Spleen (tissue), 11 donors: ENCODE measurements at regions not wholly inside any gene's neighbourhood (a gene's known extent, or its start where the extent isn't known, plus 50 kb on each side); places are given as distances from the start of the nearest gene placed in this dataset.

ENCODE experiments used
- DNase-seq: peaks from one replicate; pipeline ENCODE4 v3.0.0-alpha.2; 2020
- H3K27ac ChIP-seq, 8 donors: fragments of 200-600 bp; sonication (generic) in 7 of 8; 1 replicate in 4 of 8; 2 replicates in 4 of 8; pipeline versions ENCODE4 v1.5.0 to v1.8.0; 2016 to 2021; ENCODE audit warnings: inconsistent platforms in 4 of 8, mild to moderate bottlenecking in 4 of 8, moderate library complexity in 1 of 8
- H3K27me3 ChIP-seq, 7 donors: fragments of 200-600 bp; sonication (generic) in 6 of 7; replicated peaks in 1 of 7; 1 replicate in 4 of 7; 2 replicates in 3 of 7; pipeline versions ENCODE4 v1.5.0 to v1.8.0; 2016 to 2021; ENCODE audit warnings: inconsistent platforms in 3 of 7, mild to moderate bottlenecking in 1 of 7
- H3K36me3 ChIP-seq, 6 donors: fragments of 200-600 bp; sonication (generic) in 5 of 6; 1 replicate in 4 of 6; 2 replicates in 2 of 6; pipeline versions ENCODE4 v1.5.0 to v1.8.0; 2016 to 2021; ENCODE audit warnings: inconsistent platforms in 2 of 6
- H3K4me1 ChIP-seq, 6 donors: fragments of 200-600 bp; sonication (generic) in 5 of 6; 1 replicate in 3 of 6; 2 replicates in 3 of 6; pipeline versions ENCODE4 v1.5.0 to v1.8.0; 2016 to 2021; ENCODE audit warnings: inconsistent platforms in 3 of 6
- H3K4me3 ChIP-seq, 8 donors: fragments of 200-600 bp; sonication (generic) in 7 of 8; 1 replicate in 4 of 8; 2 replicates in 4 of 8; pipeline versions ENCODE4 v1.5.0 to v1.8.0; 2016 to 2021; ENCODE audit warnings: inconsistent platforms in 4 of 8, mild to moderate bottlenecking in 4 of 8, moderate library complexity in 2 of 8
- H3K9me3 ChIP-seq, 8 donors: fragments of 200-600 bp; sonication (generic) in 7 of 8; 1 replicate in 4 of 8; 2 replicates in 4 of 8; pipeline versions ENCODE4 v1.5.0 to v1.8.0; 2016 to 2021; ENCODE audit warnings: inconsistent platforms in 4 of 8
- CTCF ChIP-seq, 11 experiments: fragments of 200-600 bp in 7 of 11; fragments of 450-650 bp in 4 of 11; sonication (generic) in 4 of 11; IDR thresholded peaks in 8 of 11; conservative IDR thresholded peaks in 3 of 11; 1 replicate in 7 of 11; 2 replicates in 4 of 11; pipeline versions ENCODE4 v1.4.0 to v1.8.0; 2016 to 2021; ENCODE audit warnings: antibody characterized with exemption in 11 of 11, inconsistent platforms in 4 of 11, mild to moderate bottlenecking in 1 of 11
- POLR2A ChIP-seq, 3 donors: fragments of 450-650 bp; IDR thresholded peaks; one replicate each; pipeline ENCODE4 v1.5.1; 2017; ENCODE audit warnings: antibody characterized with exemption in 3 of 3, mild to moderate bottlenecking in 1 of 3
- POLR2AphosphoS5 ChIP-seq, 3 donors: sonication (generic); formaldehyde crosslinking; IDR thresholded peaks; one replicate each; pipeline ENCODE4 v1.5.1; 2017; ENCODE audit warnings: antibody characterized with exemption in 3 of 3
- WGBS, 5 donors: extraction: QIAGEN DNeasy Blood & Tissue Kit in 3 of 5; methylation state at CpG; one replicate each; pipeline versions ENCODE4 v1.1.5 to v1.1.7; 2013 to 2018; 5-methylcytosine and 5-hydroxymethylcytosine counted together
- intact Hi-C: fragments of 100-400 bp; cut with DNase I; formaldehyde crosslinking; loops from one replicate; pipeline ENCODE4 v1.15.0; 2023; ENCODE audit warnings: low total_unique reads
- donor health status: healthy with polysubstance abuse.
- donor health status: DM: no; HTN: no; CAD: no; lungs with moderate emphysema.
- donor health status: DM: no; HTN: no; CAD: no.
- donor health status: Bipolar disorder and iron deficiency.
- donor health status: healthy.
- donor health status: DM: no; HTN: no; CAD: no.
- donor health status: DM: yes; HTN: yes; CAD: no.

- intact Hi-C loops, result no loop called here
- H3K4me3 ChIP-seq, result no peak overlapping the region
- H3K9me3 ChIP-seq, result no peaks in the 10 kb centered on the region
- H3K27me3 ChIP-seq, result no peaks in the 10 kb centered on the region
- H3K4me1 ChIP-seq, result peaks cover 0 to 5% (median 0%) of the 10 kb centered on the region in 6 donors
- H3K27ac ChIP-seq, result no peak overlapping the region
- DNase-seq, result no peak
- TF ChIP-seq POLR2A (IDR thresholded peaks at IDR 0.05) (no peak), POLR2AphosphoS5 (IDR thresholded peaks at IDR 0.05) (no peak), CTCF (IDR thresholded peaks at IDR 0.05 in 8 of 11, conservative IDR thresholded peaks at IDR 0.05 in 3 of 11) (no peak)
- H3K36me3 ChIP-seq, result no peaks in the 10 kb centered on the region
Observed at GRCh38 chr6:51300510-51300909, 481.8 kb downstream of the TFAP2B start.

- H3K36me3 ChIP-seq, result no peaks in the 10 kb centered on the region
- H3K4me3 ChIP-seq, result no peak overlapping the region
- TF ChIP-seq POLR2AphosphoS5 (IDR thresholded peaks at IDR 0.05), result no peak
- TF ChIP-seq CTCF (IDR thresholded peaks at IDR 0.05 in 8 of 11, conservative IDR thresholded peaks at IDR 0.05 in 3 of 11), result no peak
- TF ChIP-seq POLR2A (IDR thresholded peaks at IDR 0.05), result no peak
- 22 to 51% (median 36%) methylated on average over 3 of the region's 3 CpGs for WGBS, 5 donors
- no peaks in the 10 kb centered on the region for H3K27me3 ChIP-seq
- no peaks in the 10 kb centered on the region for H3K9me3 ChIP-seq
- H3K27ac ChIP-seq, result peak overlapping the region in 3 of 8 donors; percentile 21 to 61 (median 57)
- peaks cover 0 to 5% (median 0%) of the 10 kb centered on the region in 6 donors for H3K4me1 ChIP-seq
- no peak for DNase-seq
- intact Hi-C loops, result no loop called here
Observed at GRCh38 chr6:51301962-51302361, 483.3 kb downstream of the TFAP2B start.

- 82 to 97% (median 87%) methylated on average over 2 of the region's 2 CpGs for WGBS, 5 donors
- DNase-seq, result no peak
- Histone ChIP-seq H3K36me3 (no peaks in the 10 kb centered on the region), H3K4me1 (peaks cover 0 to 5% (median 0%) of the 10 kb centered on the region in 6 donors), H3K27ac (peak overlapping the region in 3 of 8 donors; percentile 57 to 61 (median 58)), H3K9me3 (no peaks in the 10 kb centered on the region), H3K4me3 (no peak overlapping the region), H3K27me3 (no peaks in the 10 kb centered on the region)
- intact Hi-C loops, result no loop called here
- TF ChIP-seq CTCF (IDR thresholded peaks at IDR 0.05 in 8 of 11, conservative IDR thresholded peaks at IDR 0.05 in 3 of 11), result no peak
- TF ChIP-seq POLR2A (IDR thresholded peaks at IDR 0.05), result no peak
- TF ChIP-seq POLR2AphosphoS5 (IDR thresholded peaks at IDR 0.05), result no peak
Observed at GRCh38 chr6:51302431-51302830, 483.8 kb downstream of the TFAP2B start.

GRCh38 chr6:51303338-51303737, 484.7 kb downstream of the TFAP2B start:
- Histone ChIP-seq H3K27me3 (no peaks in the 10 kb centered on the region), H3K9me3 (no peaks in the 10 kb centered on the region), H3K4me1 (peaks cover 0 to 5% (median 0%) of the 10 kb centered on the region in 6 donors), H3K4me3 (no peak overlapping the region), H3K36me3 (no peaks in the 10 kb centered on the region), H3K27ac (peak overlapping the region in 4 of 8 donors; percentile 29 to 61 (median 58))
- intact Hi-C loops, result no loop called here
- 29 to 55% (median 44%) methylated on average over 2 of the region's 2 CpGs for WGBS, 5 donors
- TF ChIP-seq CTCF (IDR thresholded peaks at IDR 0.05 in 8 of 11, conservative IDR thresholded peaks at IDR 0.05 in 3 of 11), result no peak
- TF ChIP-seq POLR2A (IDR thresholded peaks at IDR 0.05), result no peak
- TF ChIP-seq POLR2AphosphoS5 (IDR thresholded peaks at IDR 0.05), result no peak
- DNase-seq, result no peak
